Epithelial cell of esophagus (primary cell): ENCODE measurements at regions not wholly inside any gene's neighbourhood (a gene's known extent, or its start where the extent isn't known, plus 50 kb on each side); places are given as distances from the start of the nearest gene placed in this dataset.

Experiments
- DNase-seq: peaks from one replicate; pipeline ENCODE4 v3.0.0; 2010; ENCODE audit warnings: low read depth
- H3K4me3 ChIP-seq: 2 replicates; pipeline ENCODE4 v1.5.1; 2011; ENCODE audit warnings: mild to moderate bottlenecking, low read length, control low read depth
- TF ChIP-seq, protein P1 (sequence below): IDR thresholded peaks from 2 replicates; pipeline ENCODE4 v1.5.1; 2011; ENCODE audit warnings: low read depth, mild to moderate bottlenecking, low read length, control low read depth, inconsistent platforms; ENCODE audit not compliant: insufficient read depth; ENCODE audit errors: missing control alignments

- H3K4me3 ChIP-seq, result no peak overlapping the region
- DNase-seq, result no peak
- TF ChIP-seq, protein P1, sequence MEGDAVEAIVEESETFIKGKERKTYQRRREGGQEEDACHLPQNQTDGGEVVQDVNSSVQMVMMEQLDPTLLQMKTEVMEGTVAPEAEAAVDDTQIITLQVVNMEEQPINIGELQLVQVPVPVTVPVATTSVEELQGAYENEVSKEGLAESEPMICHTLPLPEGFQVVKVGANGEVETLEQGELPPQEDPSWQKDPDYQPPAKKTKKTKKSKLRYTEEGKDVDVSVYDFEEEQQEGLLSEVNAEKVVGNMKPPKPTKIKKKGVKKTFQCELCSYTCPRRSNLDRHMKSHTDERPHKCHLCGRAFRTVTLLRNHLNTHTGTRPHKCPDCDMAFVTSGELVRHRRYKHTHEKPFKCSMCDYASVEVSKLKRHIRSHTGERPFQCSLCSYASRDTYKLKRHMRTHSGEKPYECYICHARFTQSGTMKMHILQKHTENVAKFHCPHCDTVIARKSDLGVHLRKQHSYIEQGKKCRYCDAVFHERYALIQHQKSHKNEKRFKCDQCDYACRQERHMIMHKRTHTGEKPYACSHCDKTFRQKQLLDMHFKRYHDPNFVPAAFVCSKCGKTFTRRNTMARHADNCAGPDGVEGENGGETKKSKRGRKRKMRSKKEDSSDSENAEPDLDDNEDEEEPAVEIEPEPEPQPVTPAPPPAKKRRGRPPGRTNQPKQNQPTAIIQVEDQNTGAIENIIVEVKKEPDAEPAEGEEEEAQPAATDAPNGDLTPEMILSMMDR, result no peak
These were observed 131.0 kb downstream of the GPX5 start for GRCh38 chr6:28656715-28657114.

- no peak for DNase-seq
- peak overlapping the region; percentile 20 for H3K4me3 ChIP-seq
- TF ChIP-seq, protein P1, result no peak
These were observed 131.7 kb downstream of the GPX5 start for GRCh38 chr6:28657381-28657768.

GRCh38 chr6:28657769-28658465 is 132.2 kb downstream of the GPX5 start:
- H3K4me3 ChIP-seq, result peak overlapping the region; percentile 20
- DNase-seq, result peak; percentile 65
- TF ChIP-seq, protein P1, result no peak

DNA sequence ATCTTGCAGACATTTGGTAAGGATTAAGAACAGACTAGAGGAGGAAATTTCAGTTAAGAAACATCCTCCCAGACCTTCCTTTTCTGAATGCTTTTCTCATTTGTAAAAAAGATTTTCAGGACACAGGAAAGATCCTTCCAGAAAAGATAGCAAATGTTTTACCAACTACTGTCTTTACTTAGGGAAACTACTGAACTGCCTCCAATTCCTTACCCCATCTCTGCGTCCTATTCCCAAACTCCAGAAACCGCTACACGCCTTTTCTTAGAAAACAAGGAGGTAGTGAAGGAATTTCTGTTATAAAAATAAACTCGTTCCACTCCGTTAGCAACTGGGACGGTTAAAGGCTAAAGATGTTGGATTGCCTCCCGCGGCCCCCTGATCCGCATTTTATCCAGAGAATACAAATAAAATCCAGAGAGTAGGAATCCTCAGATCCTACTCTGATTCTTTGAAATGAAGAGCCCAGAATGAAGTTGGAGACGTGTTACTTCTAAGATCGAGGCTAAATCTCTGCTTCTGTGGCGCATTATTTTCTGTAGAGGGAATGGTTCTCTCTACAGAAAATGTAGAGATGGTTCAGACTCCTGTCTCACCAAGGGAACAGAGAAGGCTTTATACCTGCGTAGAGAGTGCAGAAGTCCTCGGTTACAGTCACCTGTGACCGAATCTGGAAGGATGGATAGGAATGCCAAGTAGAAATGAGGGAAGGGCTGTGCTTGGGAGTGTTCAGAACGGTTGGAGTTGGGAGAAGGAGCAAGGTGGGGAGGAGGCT is 133.0 kb downstream of the GPX5 start:
- TF ChIP-seq, protein P1, result no peak
- H3K4me3 ChIP-seq, result peak overlapping the region; percentile 20
- no peak for DNase-seq

DNA sequence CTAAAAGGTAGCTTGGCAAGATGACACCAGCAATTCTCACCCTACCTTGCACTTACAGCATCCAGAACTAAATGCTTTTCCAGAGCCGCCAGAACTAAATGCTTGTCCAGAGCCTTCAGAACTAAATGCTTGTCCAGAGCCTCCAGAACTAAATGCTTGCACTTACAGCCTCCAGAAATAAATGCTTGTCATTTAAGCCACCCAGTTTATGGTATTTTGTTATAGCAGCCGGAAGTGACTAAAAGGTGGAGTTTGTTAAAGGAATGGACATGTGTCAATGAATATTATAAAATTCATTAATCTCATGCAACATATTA is 133.5 kb downstream of the GPX5 start:
- DNase-seq, result no peak
- peak overlapping the region; percentile 20 for H3K4me3 ChIP-seq
- TF ChIP-seq, protein P1, result no peak

- no peak overlapping the region for H3K4me3 ChIP-seq
- no peak for DNase-seq
- TF ChIP-seq, protein P1, result no peak
These were observed 135.5 kb downstream of the GPX5 start for GRCh38 chr6:28661097-28661713.
